Cardiac septum (tissue), 1 donor: ENCODE measurements at regions not wholly inside any gene's neighbourhood (a gene's known extent, or its start where the extent isn't known, plus 50 kb on each side); places are given as distances from the start of the nearest gene placed in this dataset.

Experiments
- DNase-seq: peaks from one replicate; pipeline ENCODE4 v3.0.0-alpha.2; 2020; ENCODE audit warnings: low spot score
- intact Hi-C: fragments of 100-400 bp; cut with DNase I; formaldehyde crosslinking; loops from one replicate; pipeline ENCODE4 v1.14.0; 2022
- donor health status: DM: no; HTN: no; CAD: no.

- intact Hi-C loops: no loop called here
- DNase-seq: no peak
Observed at GRCh38 chr14:73800970-73801515, 50.6 kb upstream of the PTGR2 start.

- DNase-seq: no peak
- intact Hi-C loops: no loop called here
Observed at GRCh38 chr14:73797543-73798265, 53.9 kb upstream of the PTGR2 start.

GRCh38 chr14:73796893-73797542 is 54.6 kb upstream of the PTGR2 start:
- intact Hi-C loops: no loop called here
- DNase-seq: no peak

- intact Hi-C loops: no loop called here
- no peak for DNase-seq
Observed at GRCh38 chr14:73796415-73796814, 55.2 kb upstream of the PTGR2 start.

GRCh38 chr14:73795974-73796373 is 55.7 kb upstream of the PTGR2 start:
- intact Hi-C loops: no loop called here
- DNase-seq: no peak

- intact Hi-C loops: no loop called here
Observed at GRCh38 chr14:73795466-73795865, 56.2 kb upstream of the PTGR2 start.

GRCh38 chr14:73794146-73794545 is 57.5 kb upstream of the PTGR2 start:
- DNase-seq: no peak
- intact Hi-C loops: no loop called here

More at GRCh38 chr14:73795466-73795865, 56.2 kb upstream of the PTGR2 start:
- no peak for DNase-seq

GRCh38 chr14:73792481-73792880 is 59.1 kb upstream of the PTGR2 start:
- DNase-seq: no peak
- intact Hi-C loops: no loop called here

- DNase-seq: no peak
- intact Hi-C loops: loop anchor here (5.0 kb wide), 3 partner anchors 32 to 78 kb away; partner anchors contain the start of gene PNMA1
Observed at GRCh38 chr14:73789989-73790581, 61.5 kb upstream of the PTGR2 start.

- no peak for DNase-seq
- intact Hi-C loops: loop anchor here (5.0 kb wide), 3 partner anchors 33 to 77 kb away; partner anchors contain the start of gene PNMA1
Observed at GRCh38 chr14:73788701-73789551, 62.7 kb upstream of the PTGR2 start.

- intact Hi-C loops: loop anchor here (5.0 kb wide), 3 partner anchors 34 to 76 kb away; partner anchors contain the start of gene PNMA1
- no peak for DNase-seq
Observed at GRCh38 chr14:73788317-73788598, 63.4 kb upstream of the PTGR2 start.

GRCh38 chr14:73787486-73788316 is 63.9 kb upstream of the PTGR2 start:
- DNase-seq: no peak
- intact Hi-C loops: loop anchor here (5.0 kb wide), 3 partner anchors 35 to 75 kb away; partner anchors contain the start of gene PNMA1

GRCh38 chr14:73786636-73787485 is 64.8 kb upstream of the PTGR2 start:
- DNase-seq: peak; percentile 93
- intact Hi-C loops: loop anchor here (1.0 to 5.0 kb wide), 4 partner anchors 27 to 75 kb away; partner anchors contain the start of gene PNMA1

GRCh38 chr14:73785834-73786635 is 65.6 kb upstream of the PTGR2 start:
- intact Hi-C loops: loop anchor here (1.0 to 5.0 kb wide), 4 partner anchors 26 to 74 kb away; partner anchors contain the start of gene PNMA1
- peak; percentile 90 for DNase-seq

- DNase-seq: no peak
- intact Hi-C loops: loop anchor here (5.0 kb wide), 3 partner anchors 33 to 73 kb away; partner anchors contain the start of gene PNMA1
Observed at GRCh38 chr14:73785336-73785833, 66.2 kb upstream of the PTGR2 start.

GRCh38 chr14:73784988-73785313 is 66.7 kb upstream of the PTGR2 start:
- DNase-seq: no peak
- intact Hi-C loops: loop anchor here (5.0 kb wide), 3 partner anchors 33 to 73 kb away; partner anchors contain the start of gene PNMA1
